GM19468 (cell line): ENCODE measurements at regions not wholly inside any gene's neighbourhood (a gene's known extent, or its start where the extent isn't known, plus 50 kb on each side); places are given as distances from the start of the nearest gene placed in this dataset.

ENCODE experiments used
- ATAC-seq: cut with Tn5 transposase; IDR thresholded peaks from one replicate; pipeline ENCODE4 v1.9.1; 2021; ENCODE audit warnings: mild to moderate bottlenecking, moderate library complexity, moderate number of reproducible peaks; ENCODE audit not compliant: unreplicated experiment; ENCODE audit errors: extremely low read depth

GRCh38 chr4:89665662-89666061 is 171.3 kb downstream of the SNCA start:
- no peak for ATAC-seq

- no peak for ATAC-seq
Observed at GRCh38 chr4:89664521-89664920, 172.4 kb downstream of the SNCA start.

GRCh38 chr4:89661173-89661899 is 175.6 kb downstream of the SNCA start:
- ATAC-seq = no peak

- no peak for ATAC-seq
Observed at GRCh38 chr4:89660444-89661172, 176.4 kb downstream of the SNCA start.

- ATAC-seq = peak; percentile 56
Observed at GRCh38 chr4:89658701-89659024, 178.3 kb downstream of the SNCA start.

- peak; percentile 43 for ATAC-seq
Observed at GRCh38 chr4:89657931-89658700, 178.8 kb downstream of the SNCA start.

GRCh38 chr4:89653012-89653411 is 183.9 kb downstream of the SNCA start:
- ATAC-seq = no peak

- ATAC-seq = no peak
Observed at GRCh38 chr4:89645482-89645881, 191.5 kb downstream of the SNCA start.

- ATAC-seq = no peak
Observed at GRCh38 chr4:89641367-89641687, 195.6 kb downstream of the SNCA start.

GRCh38 chr4:89640620-89641366 is 196.2 kb downstream of the SNCA start:
- no peak for ATAC-seq

- ATAC-seq = no peak
Observed at GRCh38 chr4:89639395-89639794, 197.6 kb downstream of the SNCA start.

GRCh38 chr4:89625599-89626293 is 211.2 kb downstream of the SNCA start:
- ATAC-seq = no peak

GRCh38 chr4:89619206-89619962 is 217.6 kb downstream of the SNCA start:
- no peak for ATAC-seq

- no peak for ATAC-seq
Observed at GRCh38 chr4:89618151-89618550, 218.8 kb downstream of the SNCA start.

- ATAC-seq = no peak
Observed at GRCh38 chr4:89617317-89617716, 219.6 kb downstream of the SNCA start.

- no peak for ATAC-seq
Observed at GRCh38 chr4:89616382-89616781, 220.6 kb downstream of the SNCA start.

- ATAC-seq = no peak
Observed at GRCh38 chr4:89615051-89615450, 221.9 kb downstream of the SNCA start.

GRCh38 chr4:89614155-89614554 is 222.8 kb downstream of the SNCA start:
- ATAC-seq = no peak

GRCh38 chr4:89610236-89610635 is 226.7 kb downstream of the SNCA start:
- ATAC-seq = no peak
